GM19239 (cell line): ENCODE measurements at regions not wholly inside any gene's neighbourhood (a gene's known extent, or its start where the extent isn't known, plus 50 kb on each side); places are given as distances from the start of the nearest gene placed in this dataset.
"Not testable (repeated sequence)": the region's sequence is repeated elsewhere in the genome, so short reads cannot be mapped to it uniquely, and the experiment has no call there.

Source experiments
- DNase-seq: peaks from one replicate; pipeline ENCODE4 v3.0.0; 2011; ENCODE audit warnings: low spot score; ENCODE audit not compliant: insufficient read length
- FAIRE-seq: peaks from 2 replicates; lab custom pipeline; 2011; peaks lifted over from hg19 to GRCh38; lab: Jason Lieb, UNC

- FAIRE-seq (no peak), DNase-seq (no peak)
Observed at GRCh38 chr1:80155371-80155770, 1148.8 kb upstream of the ADGRL4 start.

DNA sequence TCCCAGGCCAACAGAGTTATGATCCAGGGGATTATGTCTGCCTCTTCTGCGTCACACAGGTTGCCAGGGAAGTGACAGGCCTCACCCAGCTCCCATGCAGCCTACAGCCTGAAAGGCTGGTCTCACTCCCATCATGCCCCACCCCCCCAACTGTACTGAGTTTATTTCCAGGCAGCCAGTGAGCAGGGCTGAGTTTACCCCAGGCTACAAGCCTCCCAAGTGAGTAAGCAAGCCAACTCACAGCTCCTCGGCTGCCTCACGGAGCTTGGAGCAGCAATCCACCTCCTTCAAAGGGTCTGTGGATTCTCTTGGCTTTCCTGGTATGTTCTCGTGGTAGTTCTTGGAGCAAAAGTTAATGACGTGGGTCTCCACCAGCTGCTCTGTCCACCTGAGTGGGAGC lies 1147.6 kb upstream of the ADGRL4 start:
- FAIRE-seq (no peak), DNase-seq (no peak)

GRCh38 chr1:80153762-80154161 lies 1147.2 kb upstream of the ADGRL4 start:
- FAIRE-seq = no peak

GRCh38 chr1:80143361-80143760 lies 1136.8 kb upstream of the ADGRL4 start:
- DNase-seq = no peak
- FAIRE-seq = no peak

More at GRCh38 chr1:80153762-80154161, 1147.2 kb upstream of the ADGRL4 start:
- DNase-seq = no peak

DNA sequence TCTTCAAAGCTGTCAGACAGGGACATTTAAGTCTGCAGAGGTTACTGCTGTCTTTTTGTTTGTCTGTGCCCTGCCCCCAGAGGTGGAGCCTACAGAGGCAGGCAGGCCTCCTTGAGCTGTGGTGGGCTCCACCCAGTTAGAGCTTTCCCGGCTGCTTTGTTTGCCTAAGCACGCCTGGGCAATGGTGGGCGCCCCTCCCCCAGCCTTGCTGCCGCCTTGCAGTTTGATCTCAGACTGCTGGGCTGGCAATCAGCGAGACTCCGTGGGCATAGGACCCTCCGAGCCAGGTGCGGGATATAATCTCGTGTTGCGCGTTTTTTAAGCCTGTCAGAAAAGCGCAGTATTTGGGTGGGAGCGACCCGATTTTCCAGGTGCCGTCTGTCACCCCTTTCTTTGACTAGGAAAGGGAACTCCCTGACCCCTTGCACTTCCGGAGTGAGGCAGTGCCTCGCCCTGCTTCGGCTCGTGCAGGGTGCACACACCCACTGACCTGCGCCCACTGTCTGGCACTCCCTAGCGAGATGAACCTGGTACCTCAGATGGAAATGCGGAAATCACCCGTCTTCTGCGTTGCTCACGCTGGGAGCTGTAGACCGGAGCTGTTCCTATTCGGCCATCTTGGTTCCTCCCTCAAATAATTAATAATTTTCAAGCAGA lies 1131.5 kb upstream of the ADGRL4 start:
- not testable (repeated sequence) for FAIRE-seq, DNase-seq

GRCh38 chr1:80113168-80114038 lies 1106.9 kb upstream of the ADGRL4 start:
- FAIRE-seq = no peak
- no peak for DNase-seq

GRCh38 chr1:80101159-80101558 lies 1094.6 kb upstream of the ADGRL4 start:
- no peak for FAIRE-seq
- DNase-seq = no peak

DNA sequence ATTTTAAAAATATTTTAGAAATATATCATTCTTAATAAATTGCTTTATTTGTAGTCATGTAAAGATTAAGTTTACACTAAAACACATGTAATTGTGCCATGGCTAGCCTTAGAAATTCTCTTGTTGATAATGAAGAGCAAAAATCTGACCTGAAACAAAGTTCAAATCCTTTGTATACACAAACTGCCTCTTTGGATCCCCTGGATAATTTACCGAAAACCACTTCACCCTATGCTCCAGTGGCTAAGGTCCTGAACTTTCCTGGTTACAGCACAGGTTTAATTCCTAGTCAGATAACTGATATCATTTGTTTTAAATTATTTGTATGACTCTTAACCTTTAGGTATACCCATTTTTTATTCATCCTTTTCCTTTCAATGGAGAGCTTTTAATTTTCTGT lies 1093.2 kb upstream of the ADGRL4 start:
- no peak for DNase-seq

GRCh38 chr1:80085067-80085466 lies 1078.5 kb upstream of the ADGRL4 start:
- DNase-seq (no peak), FAIRE-seq (no peak)

More for the DNA sequence above, 1093.2 kb upstream of the ADGRL4 start:
- no peak for FAIRE-seq

DNA sequence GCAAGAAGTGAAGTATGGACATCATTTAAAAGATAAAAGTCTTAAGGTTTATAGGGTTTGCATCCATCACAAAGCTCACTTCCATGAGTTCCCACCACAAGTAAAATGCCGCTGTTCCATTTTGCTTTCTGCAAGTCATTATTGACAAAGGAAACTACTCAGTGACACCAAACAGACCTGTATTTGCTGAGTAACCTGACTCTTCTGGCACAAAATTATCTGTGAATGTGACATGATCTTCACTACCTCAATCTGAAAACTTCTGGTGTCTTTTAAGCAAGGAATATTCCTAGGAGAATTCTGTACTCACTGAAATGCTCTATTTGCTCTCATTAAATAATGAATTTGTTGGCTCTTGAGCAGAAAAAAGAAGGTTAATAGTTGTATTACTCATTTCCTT lies 1077.4 kb upstream of the ADGRL4 start:
- FAIRE-seq (no peak), DNase-seq (no peak)

DNA sequence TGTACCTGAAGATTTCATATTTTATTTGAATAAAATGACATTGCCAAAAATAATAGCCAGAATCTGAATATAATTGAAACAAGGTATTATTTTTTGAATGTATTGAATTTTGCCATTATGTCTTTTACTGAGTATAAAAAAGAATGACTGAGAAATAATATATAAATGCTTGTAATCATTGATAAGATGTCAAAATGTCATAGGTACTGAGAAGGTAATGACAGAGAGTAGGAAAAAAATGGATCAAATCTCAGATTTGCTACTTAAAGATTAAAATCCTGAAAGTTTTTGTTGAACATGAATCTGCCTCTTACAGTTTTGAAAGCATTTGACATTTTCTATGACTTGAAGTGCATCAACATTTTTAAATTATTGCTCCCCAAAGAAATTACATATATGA lies 1069.9 kb upstream of the ADGRL4 start:
- FAIRE-seq (no peak), DNase-seq (no peak)

GRCh38 chr1:80075351-80075750 lies 1068.8 kb upstream of the ADGRL4 start:
- FAIRE-seq = no peak

GRCh38 chr1:80072563-80072962 lies 1066.0 kb upstream of the ADGRL4 start:
- FAIRE-seq (no peak), DNase-seq (no peak)

More at GRCh38 chr1:80075351-80075750, 1068.8 kb upstream of the ADGRL4 start:
- DNase-seq = no peak

- DNase-seq = no peak
- FAIRE-seq = no peak
Observed at GRCh38 chr1:80066060-80066459, 1059.5 kb upstream of the ADGRL4 start.

DNA sequence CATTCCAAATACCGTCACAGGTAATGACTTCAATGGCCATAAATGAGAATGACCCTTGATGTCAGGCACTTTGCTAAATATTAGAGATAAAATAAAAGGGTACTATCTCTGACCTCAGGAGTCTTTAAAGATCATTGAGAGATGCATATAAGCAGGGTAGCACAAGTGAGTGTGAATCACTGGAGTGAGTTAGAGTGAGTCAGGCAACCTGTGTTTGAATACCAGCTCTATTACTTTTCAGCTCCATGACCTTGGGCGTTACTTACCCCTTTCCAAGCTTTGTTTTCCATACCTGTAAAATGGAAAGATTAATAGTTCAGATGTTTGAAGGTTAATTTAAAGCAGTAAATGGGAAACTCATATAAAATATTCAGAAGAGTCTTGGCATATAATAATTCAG lies 1058.0 kb upstream of the ADGRL4 start:
- DNase-seq (no peak), FAIRE-seq (no peak)

GRCh38 chr1:80059940-80060339 lies 1053.4 kb upstream of the ADGRL4 start:
- DNase-seq (no peak), FAIRE-seq (no peak)

DNA sequence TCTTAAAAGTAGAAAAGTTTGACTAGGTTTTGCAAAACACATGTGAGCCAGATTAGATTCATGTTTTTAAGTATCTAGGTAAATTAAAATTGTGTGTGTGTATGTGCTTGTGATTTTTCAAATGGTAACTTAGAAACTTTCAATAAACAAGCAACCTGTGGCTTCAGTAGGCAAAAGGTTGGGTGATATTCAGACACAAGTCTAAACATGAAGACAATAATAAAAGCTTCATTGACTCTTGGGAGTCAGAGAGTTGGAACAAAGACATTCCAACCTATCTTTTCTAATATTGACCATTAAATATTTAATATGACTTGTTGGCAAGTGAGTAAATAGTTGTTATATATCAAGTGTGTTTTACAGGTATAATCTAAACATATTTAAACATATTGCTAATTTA lies 1049.6 kb upstream of the ADGRL4 start:
- FAIRE-seq (no peak), DNase-seq (no peak)

DNA sequence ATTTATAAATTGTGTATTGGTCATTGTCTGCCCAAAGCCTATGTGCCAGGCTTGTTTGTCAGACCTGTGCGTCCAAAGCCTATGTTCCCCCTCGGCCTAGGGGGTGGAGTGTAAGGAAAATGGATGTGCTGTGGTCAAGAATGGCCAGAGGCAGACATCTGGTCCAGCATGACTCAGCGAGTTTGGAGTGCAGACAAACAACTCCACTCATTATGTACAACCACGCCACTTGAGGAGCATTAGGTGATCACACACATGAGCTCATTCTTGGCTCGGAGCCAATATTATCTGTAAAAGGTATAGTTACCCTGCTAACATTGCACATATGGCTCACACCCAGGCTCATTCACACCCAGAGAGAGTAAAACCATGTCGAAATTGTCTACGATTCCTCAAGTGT lies 1047.6 kb upstream of the ADGRL4 start:
- DNase-seq = no peak
- no peak for FAIRE-seq

- no peak for FAIRE-seq
Observed at GRCh38 chr1:80053613-80054012, 1047.1 kb upstream of the ADGRL4 start.

GRCh38 chr1:80050523-80050922 lies 1044.0 kb upstream of the ADGRL4 start:
- FAIRE-seq = no peak
- DNase-seq = no peak

More at GRCh38 chr1:80053613-80054012, 1047.1 kb upstream of the ADGRL4 start:
- DNase-seq = no peak

- DNase-seq (no peak), FAIRE-seq (no peak)
Observed at GRCh38 chr1:80050085-80050484, 1043.6 kb upstream of the ADGRL4 start.
